ENCODE measurements at regions not wholly inside any gene's neighbourhood (a gene's known extent, or its start where the extent isn't known, plus 50 kb on each side); places are given as distances from the start of the nearest gene placed in this dataset.

- TF ChIP-seq POLR2A (IDR thresholded peaks at IDR 0.05) (no peak), CTCF (IDR thresholded peaks at IDR 0.05) (no peak)
These were observed 1028.8 kb downstream of the ADGRL2 start for GRCh38 chr1:82829527-82829926.

Measured in uterus (tissue), 2 donors.